Activated effector memory CD4-positive, alpha-beta T cell treated with Interleukin-2 at 50 U/mL for 16 hours (primary cell): ENCODE measurements at regions not wholly inside any gene's neighbourhood (a gene's known extent, or its start where the extent isn't known, plus 50 kb on each side); places are given as distances from the start of the nearest gene placed in this dataset.

ENCODE experiments used
- DNase-seq: peaks from one replicate; pipeline ENCODE4 v3.0.0-alpha.2; 2020

DNA sequence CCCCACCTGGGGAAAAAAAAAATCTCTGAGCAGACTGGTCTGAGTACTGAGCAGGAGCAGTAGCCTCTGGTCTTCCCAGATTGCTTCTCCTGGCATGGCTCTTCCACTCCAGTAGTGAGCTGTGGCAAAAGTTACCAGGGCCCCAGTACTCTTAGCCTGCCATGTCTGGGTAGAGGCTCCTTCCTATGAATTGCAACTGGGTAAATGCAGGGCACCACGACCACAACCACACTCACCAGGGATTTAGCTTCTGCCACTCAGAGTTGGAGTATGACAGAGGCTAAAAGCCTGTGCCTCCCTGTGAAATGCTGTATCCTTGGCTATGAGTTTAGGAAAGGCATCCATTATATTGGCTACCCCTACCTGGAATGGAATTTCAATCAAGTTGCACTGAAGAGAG, 67.9 kb upstream of the CCDC54 start:
- DNase-seq: no peak

DNA sequence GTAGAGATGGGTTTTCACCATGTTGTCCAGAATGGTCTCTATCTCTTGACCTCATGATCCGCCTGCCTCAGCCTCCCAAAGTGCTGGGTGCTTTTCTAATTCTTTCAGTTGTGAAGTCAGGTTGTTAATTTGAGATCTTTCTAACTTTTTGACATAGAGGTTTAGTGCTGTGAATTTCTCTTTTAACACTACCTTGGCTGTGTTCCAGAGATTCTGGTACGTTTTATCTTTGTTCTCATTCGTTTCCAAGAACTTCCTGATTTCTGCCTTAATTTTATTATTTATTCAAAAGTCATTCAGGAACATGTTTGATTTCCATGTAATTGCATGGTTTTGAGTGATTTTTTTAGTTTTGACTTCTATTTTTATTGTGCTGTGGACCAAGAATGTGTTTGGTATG, 63.5 kb upstream of the CCDC54 start:
- no peak for DNase-seq

DNA sequence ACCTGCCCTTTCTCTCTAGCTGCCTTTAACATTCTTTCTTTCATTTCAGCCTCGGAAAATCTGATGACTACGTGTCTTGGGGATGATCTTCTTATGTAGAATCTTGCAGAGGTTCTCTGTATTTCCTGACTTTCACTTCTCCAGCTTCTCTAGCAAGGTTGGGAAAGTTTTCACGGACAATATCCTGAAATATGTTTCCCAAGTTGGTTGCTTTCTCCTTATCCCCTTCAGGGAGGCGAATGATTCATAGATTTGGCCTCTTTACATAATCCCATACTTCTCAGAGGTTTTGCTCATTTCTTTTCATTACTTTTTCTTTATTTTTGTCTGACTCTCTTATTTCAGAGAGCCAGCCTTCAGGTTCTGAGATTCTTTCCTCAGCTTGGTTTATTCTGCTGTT, 62.1 kb upstream of the CCDC54 start:
- DNase-seq: no peak

DNA sequence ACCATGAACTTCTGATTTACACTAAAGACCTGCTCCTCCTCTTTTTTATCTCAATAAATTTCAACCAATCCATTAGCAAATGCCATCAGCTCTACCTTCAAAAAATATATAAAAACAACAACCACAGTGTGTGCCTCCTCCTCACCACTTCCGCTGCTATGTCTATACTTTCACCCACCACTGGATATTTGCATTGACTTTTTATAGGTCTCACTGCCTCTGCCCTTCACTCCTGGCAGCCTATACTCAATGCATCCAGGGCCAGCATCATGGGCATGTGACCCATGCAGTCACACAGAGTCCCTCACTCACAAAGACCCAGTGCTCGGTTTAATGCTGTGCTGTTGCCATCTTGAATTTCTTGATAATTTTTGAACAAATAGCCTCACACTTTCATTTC, 53.5 kb upstream of the CCDC54 start:
- DNase-seq: no peak

DNA sequence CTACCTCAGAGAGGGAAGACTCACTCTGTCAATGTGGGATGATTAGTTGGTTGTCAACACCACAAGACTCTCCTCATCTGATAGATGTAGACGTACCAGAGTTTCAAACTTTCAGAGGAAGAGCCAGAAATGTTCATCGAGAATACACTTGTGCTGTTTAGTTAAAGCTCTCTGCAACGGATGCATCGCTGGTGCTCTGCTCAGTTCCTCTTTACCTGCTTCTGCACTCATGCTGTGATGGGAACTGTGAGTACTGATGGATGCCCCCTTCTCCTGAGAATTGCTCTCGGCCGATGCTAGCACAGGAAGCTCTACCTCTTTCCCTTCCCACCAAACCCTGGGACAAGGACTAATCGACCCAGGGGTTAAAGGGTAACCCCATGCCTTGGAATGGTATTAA, 51.8 kb upstream of the CCDC54 start:
- no peak for DNase-seq
